ENCODE measurements at regions not wholly inside any gene's neighbourhood (a gene's known extent, or its start where the extent isn't known, plus 50 kb on each side); places are given as distances from the start of the nearest gene placed in this dataset.

DNA sequence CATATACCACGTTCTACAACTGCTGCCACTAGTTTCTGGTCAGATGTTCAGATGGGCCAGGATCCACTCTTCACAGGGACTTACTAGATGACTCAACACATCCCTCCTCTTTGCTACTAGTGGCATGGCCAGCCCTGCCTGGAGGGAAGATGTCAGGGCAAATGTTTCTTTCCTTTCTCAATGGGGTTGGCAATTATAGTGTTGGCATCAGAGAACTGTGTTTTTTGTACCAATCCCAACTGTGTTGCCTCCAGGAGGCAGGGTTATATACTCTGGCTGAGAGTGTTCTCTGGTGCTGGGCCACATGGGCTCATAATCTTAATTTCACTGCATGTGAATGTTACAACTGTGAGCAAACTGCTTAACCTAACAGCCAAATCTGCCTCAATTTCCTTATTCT lies 69.9 kb upstream of the AVPR1A start:
- TF ChIP-seq, protein P1, sequence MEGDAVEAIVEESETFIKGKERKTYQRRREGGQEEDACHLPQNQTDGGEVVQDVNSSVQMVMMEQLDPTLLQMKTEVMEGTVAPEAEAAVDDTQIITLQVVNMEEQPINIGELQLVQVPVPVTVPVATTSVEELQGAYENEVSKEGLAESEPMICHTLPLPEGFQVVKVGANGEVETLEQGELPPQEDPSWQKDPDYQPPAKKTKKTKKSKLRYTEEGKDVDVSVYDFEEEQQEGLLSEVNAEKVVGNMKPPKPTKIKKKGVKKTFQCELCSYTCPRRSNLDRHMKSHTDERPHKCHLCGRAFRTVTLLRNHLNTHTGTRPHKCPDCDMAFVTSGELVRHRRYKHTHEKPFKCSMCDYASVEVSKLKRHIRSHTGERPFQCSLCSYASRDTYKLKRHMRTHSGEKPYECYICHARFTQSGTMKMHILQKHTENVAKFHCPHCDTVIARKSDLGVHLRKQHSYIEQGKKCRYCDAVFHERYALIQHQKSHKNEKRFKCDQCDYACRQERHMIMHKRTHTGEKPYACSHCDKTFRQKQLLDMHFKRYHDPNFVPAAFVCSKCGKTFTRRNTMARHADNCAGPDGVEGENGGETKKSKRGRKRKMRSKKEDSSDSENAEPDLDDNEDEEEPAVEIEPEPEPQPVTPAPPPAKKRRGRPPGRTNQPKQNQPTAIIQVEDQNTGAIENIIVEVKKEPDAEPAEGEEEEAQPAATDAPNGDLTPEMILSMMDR (IDR thresholded peaks at IDR 0.05): no peak
- Histone ChIP-seq H3K36me3 (replicated peaks in 1 of 2; ENCODE audit: control insufficient read depth in 1 of 2, insufficient read depth in 2 of 2, low read length in 2 of 2) (no peaks in the 10 kb centered on the region), H3K9ac (ENCODE audit: insufficient read depth, low read length, poor library complexity, severe bottlenecking) (no peak overlapping the region), H4K20me1 (ENCODE audit: insufficient read depth, low read length) (no peaks in the 10 kb centered on the region), H2AFZ (ENCODE audit: insufficient read depth, low read depth, low read length, poor library complexity, severe bottlenecking) (no peak overlapping the region), H3K27ac (ENCODE audit: low read depth in 1 of 2, low read length in 2 of 2) (no peak overlapping the region), H3K27me3 (ENCODE audit: control insufficient read depth in 2 of 2, insufficient read depth in 2 of 2, low read length in 2 of 2) (no peaks in the 10 kb centered on the region), H3K9me3 (replicated peaks in 1 of 2; ENCODE audit: control insufficient read depth in 1 of 2, insufficient read depth in 1 of 2, low read length in 2 of 2) (no peaks in the 10 kb centered on the region), H3K4me1 (ENCODE audit: control insufficient read depth in 1 of 2, insufficient read depth in 2 of 2, low read length in 2 of 2) (no peaks in the 10 kb centered on the region), H3K4me3 (replicated peaks in 1 of 3; ENCODE audit: low read depth in 2 of 3, low read length in 3 of 3) (no peak overlapping the region), H3K4me2 (replicated peaks; ENCODE audit: extremely low read depth, low read length, poor library complexity, severe bottlenecking) (no peak overlapping the region), H3K79me2 (ENCODE audit: insufficient read depth, low read length) (no peaks in the 10 kb centered on the region)
- Mint-ChIP-seq H3K27ac (no peak overlapping the region), H3K27me3 (ENCODE audit: low read depth in 3 of 3) (peaks cover 0 to 3% (median 0%) of the 10 kb centered on the region in 3 donors), H3K9me3 (peaks cover 0 to 8% (median 0%) of the 10 kb centered on the region in 7 donors), H3K4me3 (no peak overlapping the region), H3K4me1 (no peaks in the 10 kb centered on the region), H3K36me3 (no peaks in the 10 kb centered on the region)
- DNase-seq: no peak
- intact Hi-C loops (cut with micrococcal nuclease): no loop called here
- WGBS (ENCODE audit: insufficient coverage): 0% methylated on average over 1 of the region's 1 CpG

DNA sequence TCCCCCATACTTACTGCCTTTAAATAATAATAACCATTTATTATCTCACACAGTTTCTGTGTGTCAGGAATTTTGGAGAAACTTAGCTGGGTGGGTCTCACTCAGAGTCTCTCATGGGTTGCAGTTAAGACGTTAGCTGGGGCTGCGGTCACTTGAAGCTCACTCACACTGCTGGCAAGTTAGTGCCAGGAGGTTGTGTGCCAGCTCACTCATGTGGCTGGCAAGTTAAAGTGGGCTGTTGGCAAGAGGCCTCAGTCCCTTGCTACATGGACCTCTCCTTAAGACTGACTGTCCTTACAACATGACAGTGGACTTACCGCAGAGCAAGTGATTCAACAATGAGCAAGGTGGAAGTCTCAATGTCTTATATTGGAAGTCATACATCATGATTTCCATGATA lies 61.3 kb upstream of the AVPR1A start:
- Histone ChIP-seq H3K4me3 (replicated peaks in 1 of 3; ENCODE audit: low read depth in 2 of 3, low read length in 3 of 3) (no peak overlapping the region), H4K20me1 (ENCODE audit: insufficient read depth, low read length) (no peaks in the 10 kb centered on the region), H3K27ac (ENCODE audit: low read depth in 1 of 2, low read length in 2 of 2) (no peak overlapping the region), H3K4me1 (ENCODE audit: control insufficient read depth in 1 of 2, insufficient read depth in 2 of 2, low read length in 2 of 2) (no peaks in the 10 kb centered on the region), H3K36me3 (replicated peaks in 1 of 2; ENCODE audit: control insufficient read depth in 1 of 2, insufficient read depth in 2 of 2, low read length in 2 of 2) (no peaks in the 10 kb centered on the region), H3K4me2 (replicated peaks; ENCODE audit: extremely low read depth, low read length, poor library complexity, severe bottlenecking) (no peak overlapping the region), H3K79me2 (ENCODE audit: insufficient read depth, low read length) (no peaks in the 10 kb centered on the region), H3K27me3 (ENCODE audit: control insufficient read depth in 2 of 2, insufficient read depth in 2 of 2, low read length in 2 of 2) (no peaks in the 10 kb centered on the region), H3K9me3 (replicated peaks in 1 of 2; ENCODE audit: control insufficient read depth in 1 of 2, insufficient read depth in 1 of 2, low read length in 2 of 2) (no peaks in the 10 kb centered on the region), H2AFZ (ENCODE audit: insufficient read depth, low read depth, low read length, poor library complexity, severe bottlenecking) (no peak overlapping the region), H3K9ac (ENCODE audit: insufficient read depth, low read length, poor library complexity, severe bottlenecking) (no peak overlapping the region)
- WGBS (ENCODE audit: insufficient coverage): 92% methylated on average over 2 of the region's 3 CpGs
- DNase-seq: no peak
- Mint-ChIP-seq H3K4me1 (no peaks in the 10 kb centered on the region), H3K27ac (no peak overlapping the region), H3K4me3 (no peak overlapping the region), H3K9me3 (peaks cover 0 to 5% (median 0%) of the 10 kb centered on the region in 7 donors), H3K36me3 (no peaks in the 10 kb centered on the region), H3K27me3 (ENCODE audit: low read depth in 3 of 3) (peaks cover 0 to 2% (median 0%) of the 10 kb centered on the region in 3 donors)
- intact Hi-C loops (cut with micrococcal nuclease): no loop called here
- TF ChIP-seq, protein P1 (IDR thresholded peaks at IDR 0.05): no peak
